Epidermal melanocyte (primary cell): ENCODE measurements at regions not wholly inside any gene's neighbourhood (a gene's known extent, or its start where the extent isn't known, plus 50 kb on each side); places are given as distances from the start of the nearest gene placed in this dataset.
"Not testable (repeated sequence)": the region's sequence is repeated elsewhere in the genome, so short reads cannot be mapped to it uniquely, and the experiment has no call there.

Source experiments
- DNase-seq: peaks from one replicate; pipeline ENCODE4 v3.0.0; 2011; ENCODE audit warnings: low spot score; ENCODE audit not compliant: insufficient read length

GRCh38 chr4:187633245-187633644, 362.3 kb upstream of the ZFP42 start:
- DNase-seq, result no peak

DNA sequence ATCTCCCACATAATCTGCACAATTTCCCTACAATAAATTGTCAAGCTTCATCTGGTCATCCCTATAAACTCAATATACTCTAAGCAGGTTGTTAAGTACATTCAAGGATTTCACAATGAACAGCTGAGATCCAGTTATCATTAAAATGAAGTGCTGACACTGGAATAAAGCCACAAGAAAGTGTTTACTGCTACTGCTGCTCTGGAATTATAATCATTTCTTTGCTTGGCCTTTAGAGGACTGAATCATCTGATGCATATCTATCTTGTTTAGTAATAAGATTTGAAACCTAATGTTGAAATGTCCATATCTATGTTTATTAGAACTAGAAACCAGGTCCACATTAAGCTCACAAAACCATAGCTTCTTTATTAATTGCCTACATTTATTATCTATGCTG, 338.6 kb upstream of the ZFP42 start:
- DNase-seq, result no peak

DNA sequence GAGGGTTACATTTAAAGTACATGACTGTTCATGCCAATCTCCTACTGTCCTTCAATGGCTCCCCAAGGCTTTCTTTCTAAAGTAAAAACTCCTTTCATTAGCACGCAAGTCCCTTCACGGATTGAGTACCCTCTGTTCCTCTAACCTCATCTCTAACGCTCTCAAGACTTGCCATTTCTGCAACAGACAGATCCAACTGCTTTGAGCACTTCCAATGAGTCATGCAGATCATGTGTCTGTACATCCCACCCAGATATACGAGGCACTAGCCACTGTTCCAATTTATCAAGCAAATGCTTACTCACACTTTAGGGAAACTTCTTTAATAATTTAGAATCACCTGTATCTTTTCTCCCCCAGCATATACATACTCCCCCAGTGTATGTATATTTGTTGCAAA, 332.5 kb upstream of the ZFP42 start:
- DNase-seq, result no peak

DNA sequence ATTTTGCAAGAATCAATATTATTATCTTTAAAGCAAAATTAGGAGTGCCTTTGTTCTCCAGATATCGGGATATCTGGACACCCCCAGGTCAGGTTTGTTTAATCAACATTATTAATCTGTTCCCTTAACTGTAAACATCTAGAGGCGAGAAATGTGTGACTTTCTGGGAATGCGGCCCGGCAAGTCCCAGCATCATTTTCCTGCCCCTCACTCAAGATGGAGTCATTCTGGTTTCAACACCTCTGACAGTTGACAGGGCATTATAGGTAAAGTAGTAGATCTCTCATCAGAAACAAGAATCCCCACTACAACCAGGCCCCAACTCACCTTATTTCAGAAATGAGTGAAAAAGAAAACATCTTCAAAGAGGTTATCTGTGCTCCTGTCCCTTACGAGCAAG, 331.6 kb upstream of the ZFP42 start:
- DNase-seq, result no peak

- DNase-seq, result no peak
These were observed 330.5 kb upstream of the ZFP42 start for GRCh38 chr4:187665086-187665485.

DNA sequence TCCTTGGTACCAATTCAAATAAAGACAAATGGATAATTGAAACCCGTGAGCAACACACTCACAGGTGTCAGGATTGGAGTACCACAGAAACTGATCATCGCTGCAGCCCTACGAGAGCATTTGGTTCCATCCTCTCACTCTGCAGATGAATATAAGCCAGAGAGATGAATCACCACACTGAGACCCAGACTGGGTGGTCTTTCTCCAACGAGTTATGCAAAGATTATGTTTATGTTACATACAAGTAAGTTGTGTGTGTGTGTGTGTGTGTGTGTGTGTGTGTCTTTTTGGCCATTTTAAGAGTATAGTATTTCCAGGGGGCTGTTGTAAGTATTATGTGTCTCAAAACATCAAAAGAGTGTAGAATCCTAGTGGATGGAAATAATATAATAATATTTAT, 329.5 kb upstream of the ZFP42 start:
- no peak for DNase-seq

GRCh38 chr4:187666697-187667494, 328.7 kb upstream of the ZFP42 start:
- DNase-seq, result no peak

DNA sequence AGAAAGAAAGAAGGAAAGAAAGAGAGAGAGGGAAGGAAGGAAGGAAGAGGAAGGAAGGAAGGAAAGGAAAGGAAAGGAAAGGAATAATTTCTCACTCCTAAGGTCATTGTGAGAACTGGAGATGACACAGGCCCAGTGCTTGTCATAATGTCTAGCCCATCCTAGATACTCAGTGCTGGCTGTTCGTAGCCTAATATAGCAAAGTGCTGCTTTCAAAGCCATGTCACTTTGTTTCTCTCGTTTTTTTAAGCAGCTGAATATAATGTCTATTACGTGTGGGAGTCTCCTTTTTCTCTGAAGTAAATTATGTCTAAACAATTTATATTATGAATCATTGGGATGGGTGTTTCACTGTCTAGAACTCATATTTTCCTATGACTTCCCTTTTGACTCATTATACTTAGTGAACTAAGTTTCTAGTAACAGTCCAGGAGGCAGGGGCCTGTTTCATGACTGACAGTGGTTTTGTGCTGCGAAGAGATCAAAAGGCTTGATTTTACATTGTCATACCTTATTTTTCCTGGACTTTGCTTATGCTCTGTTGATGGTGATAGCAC, 327.0 kb upstream of the ZFP42 start:
- no peak for DNase-seq

DNA sequence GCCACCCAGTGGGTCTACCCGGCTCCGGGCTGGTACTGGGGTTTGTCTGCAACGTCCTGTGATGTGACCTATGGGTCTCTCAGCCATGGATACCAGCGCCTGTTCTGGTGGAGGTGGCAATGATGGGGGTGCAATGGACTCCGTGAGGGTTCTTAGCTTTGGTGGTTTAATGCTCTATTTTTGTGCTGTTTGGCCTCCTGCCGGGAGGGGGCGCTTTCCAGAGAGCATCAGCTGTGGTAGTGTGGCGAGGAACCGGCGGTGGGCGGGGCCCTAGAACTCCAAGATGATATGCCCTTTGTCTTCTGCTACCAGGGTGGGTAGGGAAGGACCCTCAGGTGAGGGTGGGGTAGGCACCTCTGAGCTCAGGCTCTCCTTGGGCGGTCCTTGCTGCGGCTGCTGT, 324.1 kb upstream of the ZFP42 start:
- DNase-seq, result not testable (repeated sequence)

GRCh38 chr4:187671958-187672357, 323.6 kb upstream of the ZFP42 start:
- not testable (repeated sequence) for DNase-seq

GRCh38 chr4:187672526-187672925, 323.0 kb upstream of the ZFP42 start:
- not testable (repeated sequence) for DNase-seq

GRCh38 chr4:187679450-187679849, 316.1 kb upstream of the ZFP42 start:
- no peak for DNase-seq

DNA sequence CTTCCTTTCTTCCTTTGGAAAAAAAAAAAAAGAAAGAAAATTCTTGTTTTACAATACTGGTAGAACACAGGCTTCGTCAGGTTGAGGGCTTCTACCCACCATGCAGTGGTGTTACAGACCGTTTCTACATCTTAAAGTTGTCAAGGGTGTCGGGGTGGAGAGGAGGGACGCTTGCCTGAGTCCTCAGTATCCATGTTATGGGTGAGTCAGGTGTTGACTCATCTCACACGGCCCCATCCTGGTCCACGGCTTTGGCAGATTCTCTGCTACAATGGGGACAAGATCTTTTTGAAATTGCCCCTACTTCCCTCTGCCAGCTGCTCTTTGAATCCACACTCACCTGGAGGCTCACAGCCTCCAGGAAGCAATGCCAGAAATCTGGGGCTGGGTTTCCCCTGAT, 310.3 kb upstream of the ZFP42 start:
- DNase-seq, result no peak

GRCh38 chr4:187687697-187688096, 307.9 kb upstream of the ZFP42 start:
- no peak for DNase-seq

GRCh38 chr4:187692626-187693025, 302.9 kb upstream of the ZFP42 start:
- DNase-seq, result no peak

DNA sequence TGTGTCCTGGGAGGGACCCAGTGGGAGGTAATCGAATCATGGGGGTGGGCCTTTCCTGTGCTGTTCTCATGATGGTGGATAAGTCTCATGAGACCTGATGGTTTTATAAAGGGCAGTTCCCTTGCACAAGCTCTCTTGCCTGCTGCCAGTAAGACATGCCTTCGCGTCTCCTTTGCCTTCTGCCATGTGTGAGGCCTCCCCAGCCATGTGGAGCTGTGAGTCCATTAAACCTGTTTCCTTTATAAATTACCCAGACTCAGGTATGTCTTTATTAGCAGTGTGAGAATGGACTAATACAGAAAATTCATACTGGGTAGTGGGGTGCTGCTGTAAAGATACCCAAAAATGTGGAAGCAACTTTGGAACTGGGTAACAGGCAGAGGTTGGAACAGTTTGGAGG, 300.0 kb upstream of the ZFP42 start:
- DNase-seq, result not testable (repeated sequence)

DNA sequence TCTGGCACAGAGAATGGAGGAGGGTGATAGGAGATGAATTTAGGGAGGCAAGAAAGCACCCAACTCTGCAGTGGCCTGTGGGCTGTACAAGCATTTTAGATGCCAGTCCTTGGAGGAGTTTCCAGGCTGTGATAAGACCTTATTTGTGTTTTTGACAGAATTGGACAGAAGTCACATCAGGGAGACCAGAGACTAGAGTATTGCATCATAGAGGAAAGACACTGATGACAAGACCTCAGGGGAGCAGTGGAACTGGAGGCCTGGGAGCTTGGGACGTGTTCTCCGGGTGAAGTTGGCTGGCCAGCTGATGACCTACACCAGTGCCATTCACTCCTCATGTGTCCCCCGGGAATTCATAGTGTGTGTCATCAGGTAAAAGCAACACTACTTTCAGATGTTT, 284.0 kb upstream of the ZFP42 start:
- DNase-seq, result no peak

DNA sequence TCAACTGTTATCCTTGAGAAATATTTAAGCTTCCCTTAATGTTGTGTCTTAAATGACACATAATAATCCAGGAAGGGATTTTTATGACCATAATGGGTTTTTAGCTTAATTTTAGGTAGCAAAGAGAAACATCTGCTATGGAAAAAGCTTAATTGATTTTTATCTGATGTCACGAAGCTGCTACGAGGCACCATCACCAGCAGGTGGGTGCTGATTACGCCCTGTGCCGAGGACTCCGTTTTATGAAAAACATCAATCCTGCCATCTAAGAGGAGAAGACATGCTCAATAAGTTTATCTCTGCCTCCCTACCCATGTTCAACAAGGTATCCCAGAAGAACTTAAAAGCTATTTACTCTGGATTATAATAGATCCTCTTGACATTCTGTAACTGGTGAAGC, 280.6 kb upstream of the ZFP42 start:
- DNase-seq, result no peak

DNA sequence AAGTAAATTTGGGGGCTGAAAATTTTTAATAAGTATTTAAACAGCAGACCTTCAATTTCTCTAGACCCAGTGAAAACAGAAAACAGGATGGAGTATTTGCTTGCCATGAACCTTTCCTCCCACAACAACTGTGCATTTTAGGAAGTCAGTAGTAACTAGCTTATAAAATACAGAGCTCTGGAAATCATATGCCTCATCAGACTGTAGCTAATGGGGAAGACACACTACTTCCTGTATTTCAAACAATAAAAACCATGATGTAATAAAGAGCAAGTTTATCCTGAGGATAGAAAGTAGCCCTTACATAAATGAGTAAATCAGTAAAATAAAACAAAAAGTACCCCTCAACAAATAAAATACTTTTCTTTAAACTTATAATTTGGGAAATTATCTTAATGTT, 280.1 kb upstream of the ZFP42 start:
- DNase-seq, result no peak

DNA sequence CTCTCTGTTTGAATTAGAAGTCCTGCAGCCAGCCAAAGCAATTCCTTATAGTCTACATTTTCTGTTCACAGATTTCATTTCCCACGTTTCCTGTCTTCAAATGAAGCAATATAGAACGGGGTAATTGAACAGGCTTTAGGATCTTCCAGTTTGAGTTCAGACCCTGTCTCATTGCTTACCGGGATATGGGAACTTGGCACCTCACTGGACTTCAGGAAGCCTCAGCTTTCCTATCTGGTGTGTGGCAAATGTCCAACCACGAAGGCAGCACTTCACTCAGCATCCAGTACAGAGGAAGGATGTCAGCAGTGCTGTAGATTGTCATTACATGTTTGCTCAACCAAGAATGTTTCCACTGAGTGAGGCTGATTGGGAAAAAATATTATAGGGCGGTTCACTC, 271.1 kb upstream of the ZFP42 start:
- no peak for DNase-seq

DNA sequence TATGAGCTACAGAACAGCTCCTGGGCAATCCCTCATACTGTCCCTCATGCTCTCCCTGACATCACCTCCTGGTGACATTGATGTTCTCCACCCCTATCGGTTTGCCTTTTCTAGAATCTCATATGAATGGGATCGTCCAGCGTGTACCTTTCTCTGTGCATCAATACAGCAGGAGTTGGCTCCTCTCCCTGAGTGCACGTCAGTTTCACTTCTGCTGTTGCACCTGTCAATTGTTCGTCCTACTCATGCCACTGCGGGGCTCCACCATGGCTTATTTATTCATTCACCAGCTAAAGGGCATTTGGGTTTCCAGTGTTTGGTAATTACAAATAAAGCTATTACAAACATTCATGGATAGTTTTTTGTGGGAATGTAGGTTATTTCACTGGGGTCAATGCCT, 269.1 kb upstream of the ZFP42 start:
- DNase-seq, result no peak

DNA sequence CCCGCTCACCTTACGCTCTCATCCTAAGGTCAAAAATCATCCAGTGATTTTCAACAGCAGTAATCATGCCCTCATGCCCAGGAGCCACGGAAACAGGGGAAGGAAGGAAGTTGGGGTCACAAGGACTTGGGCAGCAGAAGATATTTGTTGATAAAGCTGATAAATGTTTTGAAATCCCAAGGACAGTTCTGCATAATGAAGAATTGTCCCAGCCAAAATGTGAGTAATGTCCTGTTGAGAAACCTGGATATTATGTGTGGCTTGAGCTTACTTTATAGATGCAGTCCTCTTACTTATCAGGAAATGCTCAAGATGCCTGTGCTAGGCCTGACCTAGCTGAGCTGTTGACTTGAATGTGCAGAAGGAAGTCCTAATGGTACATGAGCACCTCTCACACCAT, 263.0 kb upstream of the ZFP42 start:
- no peak for DNase-seq

DNA sequence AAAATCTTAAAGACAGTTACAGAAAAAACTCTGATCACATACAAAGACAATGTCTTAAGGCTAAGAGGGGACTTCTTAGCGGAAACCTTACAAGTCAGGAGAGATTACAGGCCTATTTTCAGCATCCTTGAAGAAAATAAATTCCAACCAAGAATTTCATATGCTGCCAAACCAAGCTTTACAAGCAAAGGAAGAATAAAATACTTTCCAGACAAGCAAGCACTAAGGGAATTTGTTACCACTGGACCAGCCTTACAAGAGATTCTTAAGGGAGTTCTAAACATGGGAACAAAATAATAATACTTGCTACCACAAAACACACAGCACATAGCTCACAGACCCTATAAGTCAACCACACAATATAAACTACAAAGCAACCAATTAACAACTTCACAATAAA, 255.8 kb upstream of the ZFP42 start:
- no peak for DNase-seq
